ENCODE measurements at regions not wholly inside any gene's neighbourhood (a gene's known extent, or its start where the extent isn't known, plus 50 kb on each side); places are given as distances from the start of the nearest gene placed in this dataset. TPM values are rescaled to one million over a fixed set of nuclear protein-coding genes. Genes with fewer than 3 reads are reported as not detected.

DNA sequence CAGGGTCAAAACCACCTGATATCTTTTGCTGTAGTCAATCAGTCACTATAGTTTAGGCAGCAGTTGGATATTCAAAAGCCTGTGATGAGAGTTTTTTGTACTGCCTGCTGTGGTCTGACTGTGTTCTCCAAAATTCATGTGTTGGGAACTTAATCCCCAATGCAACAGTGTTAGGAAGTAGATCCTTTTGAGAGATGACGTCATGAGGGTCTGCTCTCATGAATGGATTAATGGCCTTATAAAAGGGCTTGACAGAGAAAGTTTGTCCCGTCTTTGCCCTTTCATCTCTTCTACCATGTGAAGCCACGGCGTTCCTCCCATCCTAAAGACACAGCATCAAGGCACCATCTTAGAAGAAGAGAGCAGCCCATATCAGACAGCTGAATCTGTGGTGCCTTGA, 50.8 kb upstream of the PDE3A start:
- H3K4me3 ChIP-seq (ENCODE audit: low read depth, low read length) = no peak overlapping the region
- DNase-seq (ENCODE audit: low read depth) = no peak
- TF ChIP-seq, protein P1, sequence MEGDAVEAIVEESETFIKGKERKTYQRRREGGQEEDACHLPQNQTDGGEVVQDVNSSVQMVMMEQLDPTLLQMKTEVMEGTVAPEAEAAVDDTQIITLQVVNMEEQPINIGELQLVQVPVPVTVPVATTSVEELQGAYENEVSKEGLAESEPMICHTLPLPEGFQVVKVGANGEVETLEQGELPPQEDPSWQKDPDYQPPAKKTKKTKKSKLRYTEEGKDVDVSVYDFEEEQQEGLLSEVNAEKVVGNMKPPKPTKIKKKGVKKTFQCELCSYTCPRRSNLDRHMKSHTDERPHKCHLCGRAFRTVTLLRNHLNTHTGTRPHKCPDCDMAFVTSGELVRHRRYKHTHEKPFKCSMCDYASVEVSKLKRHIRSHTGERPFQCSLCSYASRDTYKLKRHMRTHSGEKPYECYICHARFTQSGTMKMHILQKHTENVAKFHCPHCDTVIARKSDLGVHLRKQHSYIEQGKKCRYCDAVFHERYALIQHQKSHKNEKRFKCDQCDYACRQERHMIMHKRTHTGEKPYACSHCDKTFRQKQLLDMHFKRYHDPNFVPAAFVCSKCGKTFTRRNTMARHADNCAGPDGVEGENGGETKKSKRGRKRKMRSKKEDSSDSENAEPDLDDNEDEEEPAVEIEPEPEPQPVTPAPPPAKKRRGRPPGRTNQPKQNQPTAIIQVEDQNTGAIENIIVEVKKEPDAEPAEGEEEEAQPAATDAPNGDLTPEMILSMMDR (IDR thresholded peaks at IDR 0.05; ENCODE audit: insufficient read depth, low read depth, low read length) = no peak

Small RNAs in the stretch of these regions (small RNA-seq; reads per million reads assigned to genes)
- gene RNU1-146P = not detected

Measured in fibroblast of villous mesenchyme (primary cell).